PC-3 (cell line): ENCODE measurements at regions not wholly inside any gene's neighbourhood (a gene's known extent, or its start where the extent isn't known, plus 50 kb on each side); places are given as distances from the start of the nearest gene placed in this dataset.

ENCODE experiments used
- CTCF ChIP-seq: fragments of 300-600 bp; sonication (generic); conservative IDR thresholded peaks from 2 replicates; pipeline ENCODE4 v1.5.1; 2017; ENCODE audit warnings: antibody characterized with exemption, low read depth, mild to moderate bottlenecking, low read length
- EZH2 ChIP-seq: fragments of 300-600 bp; sonication (generic); IDR thresholded peaks from one replicate; pipeline ENCODE4 v1.6.1; 2017; ENCODE audit warnings: antibody characterized with exemption, mild to moderate bottlenecking, low read length; ENCODE audit not compliant: unreplicated experiment

- TF ChIP-seq CTCF (no peak), EZH2 (no peak)
Observed at GRCh38 chr6:117137711-117138110, 127.6 kb upstream of the VGLL2 start.
